Suprapubic skin (tissue), 4 donors: ENCODE measurements at regions not wholly inside any gene's neighbourhood (a gene's known extent, or its start where the extent isn't known, plus 50 kb on each side); places are given as distances from the start of the nearest gene placed in this dataset.

Experiments
- DNase-seq, 2 donors: peaks; one replicate each; pipeline ENCODE4 v3.0.0-alpha.2; 2019; ENCODE audit warnings: low spot score in 2 of 2
- H3K27ac ChIP-seq: fragments of 200-600 bp; sonication (generic); one replicate; pipeline ENCODE4 v1.5.1; 2019
- H3K27me3 ChIP-seq: fragments of 200-600 bp; sonication (generic); one replicate; pipeline ENCODE4 v1.5.1; 2019
- H3K36me3 ChIP-seq: fragments of 200-600 bp; sonication (generic); one replicate; pipeline ENCODE4 v1.5.1; 2019
- H3K4me1 ChIP-seq: fragments of 200-600 bp; sonication (generic); one replicate; pipeline ENCODE4 v1.5.1; 2019
- H3K4me3 ChIP-seq: fragments of 200-600 bp; sonication (generic); one replicate; pipeline ENCODE4 v1.5.1; 2019; ENCODE audit warnings: mild to moderate bottlenecking
- H3K9me3 ChIP-seq: fragments of 200-600 bp; sonication (generic); one replicate; pipeline ENCODE4 v1.5.1; 2019
- EP300 ChIP-seq: sonication (generic); formaldehyde crosslinking; IDR thresholded peaks from one replicate; pipeline ENCODE4 v1.6.1; 2017; ENCODE audit warnings: antibody characterized with exemption
- POLR2A ChIP-seq, 2 donors: fragments of 450-650 bp; IDR thresholded peaks; one replicate each; pipeline ENCODE4 v1.6.1; 2017; ENCODE audit warnings: antibody characterized with exemption in 2 of 2, mild to moderate bottlenecking in 2 of 2, moderate library complexity in 2 of 2
- POLR2AphosphoS5 ChIP-seq, 3 donors: sonication (generic); formaldehyde crosslinking; IDR thresholded peaks; one replicate each; pipeline ENCODE4 v1.6.1; 2017; ENCODE audit warnings: antibody characterized with exemption in 3 of 3
- WGBS: methylation state at CpG from one replicate; pipeline ENCODE4 v1.1.5; 2018; 5-methylcytosine and 5-hydroxymethylcytosine counted together
- TF ChIP-seq, protein P1 (sequence below), 2 donors: fragments of 200-600 bp in 1 of 2; fragments of 450-650 bp in 1 of 2; sonication (generic) in 1 of 2; IDR thresholded peaks; one replicate each; pipeline ENCODE4 v1.5.1; 2016 to 2019; ENCODE audit warnings: antibody characterized with exemption in 2 of 2, mild to moderate bottlenecking in 1 of 2, moderate library complexity in 1 of 2

DNA sequence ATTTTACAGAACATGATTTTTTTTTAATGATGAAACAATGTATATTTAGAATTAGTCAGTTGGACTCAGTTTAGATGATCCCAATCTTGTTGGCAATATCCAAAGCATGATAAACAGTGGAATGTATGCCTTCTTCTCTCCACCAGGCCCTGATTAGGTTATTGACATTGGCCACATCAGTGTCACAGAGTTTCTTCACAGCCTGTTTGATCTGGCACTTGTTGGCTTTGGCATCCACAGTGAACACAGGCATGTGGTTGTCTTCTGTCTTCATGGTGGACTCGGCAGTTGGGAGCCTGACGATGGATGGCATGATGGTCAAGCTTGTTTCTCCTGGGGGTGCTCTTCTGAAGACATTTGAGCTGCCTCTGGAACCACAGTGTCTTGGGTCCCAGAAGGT lies 317.5 kb downstream of the PMP22 start:
- WGBS = 94% methylated on average over 2 of the region's 2 CpGs
- no peak for TF ChIP-seq POLR2AphosphoS5 (IDR thresholded peaks at IDR 0.05)
- no peak for TF ChIP-seq POLR2A (IDR thresholded peaks at IDR 0.05)
- TF ChIP-seq, protein P1, sequence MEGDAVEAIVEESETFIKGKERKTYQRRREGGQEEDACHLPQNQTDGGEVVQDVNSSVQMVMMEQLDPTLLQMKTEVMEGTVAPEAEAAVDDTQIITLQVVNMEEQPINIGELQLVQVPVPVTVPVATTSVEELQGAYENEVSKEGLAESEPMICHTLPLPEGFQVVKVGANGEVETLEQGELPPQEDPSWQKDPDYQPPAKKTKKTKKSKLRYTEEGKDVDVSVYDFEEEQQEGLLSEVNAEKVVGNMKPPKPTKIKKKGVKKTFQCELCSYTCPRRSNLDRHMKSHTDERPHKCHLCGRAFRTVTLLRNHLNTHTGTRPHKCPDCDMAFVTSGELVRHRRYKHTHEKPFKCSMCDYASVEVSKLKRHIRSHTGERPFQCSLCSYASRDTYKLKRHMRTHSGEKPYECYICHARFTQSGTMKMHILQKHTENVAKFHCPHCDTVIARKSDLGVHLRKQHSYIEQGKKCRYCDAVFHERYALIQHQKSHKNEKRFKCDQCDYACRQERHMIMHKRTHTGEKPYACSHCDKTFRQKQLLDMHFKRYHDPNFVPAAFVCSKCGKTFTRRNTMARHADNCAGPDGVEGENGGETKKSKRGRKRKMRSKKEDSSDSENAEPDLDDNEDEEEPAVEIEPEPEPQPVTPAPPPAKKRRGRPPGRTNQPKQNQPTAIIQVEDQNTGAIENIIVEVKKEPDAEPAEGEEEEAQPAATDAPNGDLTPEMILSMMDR (IDR thresholded peaks at IDR 0.05) = no peak
- no peak for TF ChIP-seq EP300
- Histone ChIP-seq H3K9me3 (no peaks in the 10 kb centered on the region), H3K27ac (no peak overlapping the region), H3K4me1 (peaks cover 4% of the 10 kb centered on the region), H3K27me3 (peaks cover 18% of the 10 kb centered on the region), H3K36me3 (no peaks in the 10 kb centered on the region), H3K4me3 (no peak overlapping the region)
- DNase-seq = no peak

- TF ChIP-seq EP300 = no peak
- no peak for TF ChIP-seq POLR2A (IDR thresholded peaks at IDR 0.05)
- TF ChIP-seq, protein P1 (IDR thresholded peaks at IDR 0.05) = no peak
- no peak for TF ChIP-seq POLR2AphosphoS5 (IDR thresholded peaks at IDR 0.05)
- 72% methylated on average over 7 of the region's 7 CpGs for WGBS
- Histone ChIP-seq H3K4me1 (peaks cover 5% of the 10 kb centered on the region), H3K27me3 (peaks cover 18% of the 10 kb centered on the region), H3K9me3 (no peaks in the 10 kb centered on the region), H3K27ac (no peak overlapping the region), H3K4me3 (no peak overlapping the region), H3K36me3 (no peaks in the 10 kb centered on the region)
- DNase-seq = no peak
These were observed 318.6 kb downstream of the PMP22 start for GRCh38 chr17:14946481-14946880.

GRCh38 chr17:14942526-14943190 lies 322.5 kb downstream of the PMP22 start:
- H3K4me3 ChIP-seq = no peak overlapping the region
- WGBS = 39% methylated on average over 3 of the region's 3 CpGs
- peaks cover 7% of the 10 kb centered on the region for H3K4me1 ChIP-seq
- H3K36me3 ChIP-seq = no peaks in the 10 kb centered on the region
- no peak for DNase-seq
- H3K27ac ChIP-seq = no peak overlapping the region
- H3K27me3 ChIP-seq = peaks cover 7% of the 10 kb centered on the region
- TF ChIP-seq EP300 = no peak
- TF ChIP-seq, protein P1 (IDR thresholded peaks at IDR 0.05) = no peak
- H3K9me3 ChIP-seq = no peaks in the 10 kb centered on the region

GRCh38 chr17:14940938-14941265 lies 324.2 kb downstream of the PMP22 start:
- no peak for DNase-seq
- H3K9me3 ChIP-seq = no peaks in the 10 kb centered on the region
- TF ChIP-seq, protein P1 (IDR thresholded peaks at IDR 0.05) = no peak
- TF ChIP-seq EP300 (no peak), POLR2A (IDR thresholded peaks at IDR 0.05) (no peak), POLR2AphosphoS5 (IDR thresholded peaks at IDR 0.05) (no peak)
- no peak overlapping the region for H3K4me3 ChIP-seq
- 49% methylated on average over 3 of the region's 3 CpGs for WGBS
- H3K27me3 ChIP-seq = no peaks in the 10 kb centered on the region
- no peak overlapping the region for H3K27ac ChIP-seq
- H3K36me3 ChIP-seq = no peaks in the 10 kb centered on the region
- H3K4me1 ChIP-seq = peaks cover 7% of the 10 kb centered on the region

- Histone ChIP-seq H3K27me3 (no peaks in the 10 kb centered on the region), H3K36me3 (no peaks in the 10 kb centered on the region), H3K9me3 (no peaks in the 10 kb centered on the region), H3K4me3 (no peak overlapping the region), H3K4me1 (peaks cover 7% of the 10 kb centered on the region), H3K27ac (no peak overlapping the region)
- WGBS = 66% methylated on average over 4 of the region's 4 CpGs
- TF ChIP-seq, protein P1 (IDR thresholded peaks at IDR 0.05) = no peak
- no peak for TF ChIP-seq POLR2A (IDR thresholded peaks at IDR 0.05)
- TF ChIP-seq POLR2AphosphoS5 (IDR thresholded peaks at IDR 0.05) = no peak
- TF ChIP-seq EP300 = no peak
- DNase-seq = no peak
These were observed 324.8 kb downstream of the PMP22 start for GRCh38 chr17:14940108-14940937.
